ENCODE measurements at regions not wholly inside any gene's neighbourhood (a gene's known extent, or its start where the extent isn't known, plus 50 kb on each side); places are given as distances from the start of the nearest gene placed in this dataset.

- TF ChIP-seq POLR2A (IDR thresholded peaks at IDR 0.05; ENCODE audit: low read depth, low read length) (no peak), PAX5 (IDR thresholded peaks at IDR 0.05; ENCODE audit: insufficient read depth, low read length, severe bottlenecking) (no peak), POLR2AphosphoS5 (IDR thresholded peaks at IDR 0.05; ENCODE audit: low read depth, low read length) (no peak)
Observed at GRCh38 chr3:139735191-139735590, 57.4 kb upstream of the NMNAT3 start.

All from GM12891 (cell line).